H1 (cell line): ENCODE measurements at regions not wholly inside any gene's neighbourhood (a gene's known extent, or its start where the extent isn't known, plus 50 kb on each side); places are given as distances from the start of the nearest gene placed in this dataset.

Source experiments
- CTCF ChIA-PET: fragments of 300-600 bp; sonication (Branson Sonifier 250); formaldehyde crosslinking; loops from one replicate; lab custom pipeline; 2021; ENCODE audit not compliant: partially characterized antibody; lab: Charles Lee
- POLR2A ChIA-PET: fragments of 300-600 bp; sonication (Branson Sonifier 250); formaldehyde crosslinking; loops from one replicate; lab custom pipeline; 2021; ENCODE audit warnings: inconsistent platforms; ENCODE audit not compliant: partially characterized antibody; lab: Charles Lee
- DNase-seq, 2 experiments: peaks; one replicate each; pipeline versions ENCODE4 v3.0.0 to v3.0.0-alpha.2; 2010 to 2022; ENCODE audit warnings: low spot score in 2 of 2, low read depth in 1 of 2, mixed read lengths in 1 of 2
- FAIRE-seq: peaks from 2 replicates; lab custom pipeline; 2011; peaks lifted over from hg19 to GRCh38; lab: Jason Lieb, UNC
- H2AFZ ChIP-seq: 2 replicates; pipeline ENCODE4 v1.8.1; 2012; ENCODE audit warnings: low read length, inconsistent platforms
- H2AK5ac ChIP-seq: 2 replicates; pipeline ENCODE4 v1.6.1; 2013; ENCODE audit warnings: low read depth, low read length
- H2BK120ac ChIP-seq: replicated peaks from 2 replicates; pipeline ENCODE3; 2013; ENCODE audit warnings: low read depth, low read length, inconsistent platforms
- H2BK12ac ChIP-seq: 2 replicates; pipeline ENCODE4 v1.6.1; 2013; ENCODE audit warnings: low read depth, low read length
- H2BK15ac ChIP-seq: 2 replicates; pipeline ENCODE4 v1.6.1; 2013; ENCODE audit warnings: low read length
- H2BK20ac ChIP-seq: 2 replicates; pipeline ENCODE4 v1.6.1; 2013; ENCODE audit warnings: low read length
- H2BK5ac ChIP-seq: 2 replicates; pipeline ENCODE4 v1.6.1; 2013; ENCODE audit warnings: low read depth, low read length
- H3K14ac ChIP-seq: 2 replicates; pipeline ENCODE4 v1.6.1; 2013; ENCODE audit warnings: inconsistent platforms; ENCODE audit not compliant: insufficient read length
- H3K18ac ChIP-seq: 2 replicates; pipeline ENCODE4 v1.6.1; 2013; ENCODE audit warnings: low read length; ENCODE audit errors: extremely low read depth
- H3K23ac ChIP-seq: 2 replicates; pipeline ENCODE4 v1.6.1; 2013; ENCODE audit warnings: inconsistent platforms; ENCODE audit not compliant: insufficient read length
- H3K23me2 ChIP-seq: 2 replicates; pipeline ENCODE4 v1.6.1; 2013; ENCODE audit warnings: low read depth, low read length
- H3K27ac ChIP-seq: 2 replicates; pipeline ENCODE4 v1.6.1; 2011; ENCODE audit warnings: low read depth, low read length, inconsistent platforms
- H3K27me3 ChIP-seq, 4 experiments: replicated peaks in 1 of 4; 1 replicate in 1 of 4; 2 replicates in 3 of 4; pipeline versions ENCODE4 v1.6.1 to v1.8.1; 2011 to 2013; ENCODE audit warnings: low read length in 3 of 4, mild to moderate bottlenecking in 3 of 4, inconsistent platforms in 2 of 4, mixed read lengths in 2 of 4, moderate library complexity in 1 of 4; ENCODE audit not compliant: control insufficient read depth in 3 of 4, insufficient read depth in 3 of 4; ENCODE audit errors: extremely low read depth in 1 of 4
- H3K36me3 ChIP-seq, 4 experiments: 2 replicates each; pipeline versions ENCODE4 v1.6.1 to v1.8.1; 2011 to 2013; ENCODE audit warnings: mild to moderate bottlenecking in 4 of 4, low read length in 3 of 4, moderate library complexity in 2 of 4, control low read depth in 1 of 4, inconsistent platforms in 1 of 4; ENCODE audit not compliant: insufficient read depth in 4 of 4, control insufficient read depth in 2 of 4
- H3K4ac ChIP-seq: replicated peaks from 2 replicates; pipeline ENCODE3; 2013; ENCODE audit warnings: low read length, low read depth, mixed read lengths, inconsistent platforms; ENCODE audit not compliant: insufficient read length
- H3K4me1 ChIP-seq, 4 experiments: replicated peaks in 1 of 4; 1 replicate in 1 of 4; 2 replicates in 3 of 4; pipeline versions ENCODE4 v1.6.1 to v1.8.1; 2011 to 2013; ENCODE audit warnings: low read length in 3 of 4, inconsistent platforms in 2 of 4, mixed read lengths in 1 of 4; ENCODE audit not compliant: insufficient read depth in 4 of 4, control insufficient read depth in 3 of 4
- H3K4me2 ChIP-seq, 2 experiments: 2 replicates each; pipeline versions ENCODE4 v1.6.1 to v1.8.1; 2011 to 2013; ENCODE audit warnings: low read depth in 2 of 2, low read length in 2 of 2, control low read depth in 1 of 2, inconsistent platforms in 1 of 2, mild to moderate bottlenecking in 1 of 2; ENCODE audit not compliant: insufficient read depth in 1 of 2
- H3K4me3 ChIP-seq, 4 experiments: fragments of 200-600, 300-600 bp in 1 of 4; sonication (generic), shearing (Covaris generic), sonication (Bioruptor Twin) in 1 of 4; 2 replicates each; pipeline versions ENCODE4 v1.5.1 to v1.8.1; 2011 to 2016; ENCODE audit warnings: low read length in 4 of 4, low read depth in 3 of 4, control low read depth in 2 of 4, inconsistent platforms in 2 of 4, mild to moderate bottlenecking in 2 of 4, mixed read lengths in 1 of 4, moderate library complexity in 1 of 4; ENCODE audit not compliant: insufficient read depth in 2 of 4; ENCODE audit errors: extremely low read depth in 1 of 4
- H3K56ac ChIP-seq: replicated peaks from 2 replicates; pipeline ENCODE3; 2013; ENCODE audit warnings: low read depth, mild to moderate bottlenecking, mixed read lengths, low read length, inconsistent platforms; ENCODE audit not compliant: insufficient read length
- H3K79me1 ChIP-seq: 2 replicates; pipeline ENCODE4 v1.6.1; 2013; ENCODE audit warnings: low read depth, low read length, control low read depth
- H3K79me2 ChIP-seq, 2 experiments: 2 replicates each; pipeline versions ENCODE4 v1.6.1 to v1.8.1; 2012 to 2013; ENCODE audit warnings: low read length in 2 of 2, mild to moderate bottlenecking in 2 of 2, inconsistent platforms in 1 of 2; ENCODE audit not compliant: insufficient read depth in 2 of 2, control insufficient read depth in 1 of 2
- H3K9ac ChIP-seq, 4 experiments: replicated peaks in 1 of 4; 1 replicate in 1 of 4; 2 replicates in 3 of 4; pipeline versions ENCODE4 v1.6.1 to v1.8.1; 2011 to 2013; ENCODE audit warnings: low read depth in 3 of 4, low read length in 3 of 4, control low read depth in 2 of 4, mild to moderate bottlenecking in 2 of 4, moderate library complexity in 2 of 4, inconsistent platforms in 1 of 4; ENCODE audit errors: extremely low read depth in 1 of 4
- H3K9me3 ChIP-seq, 2 experiments: 2 replicates each; pipeline versions ENCODE4 v1.6.1 to v1.8.1; 2012 to 2013; ENCODE audit warnings: mild to moderate bottlenecking in 2 of 2, moderate library complexity in 2 of 2, control low read depth in 1 of 2, inconsistent platforms in 1 of 2, low read depth in 1 of 2, low read length in 1 of 2, mixed read lengths in 1 of 2; ENCODE audit not compliant: insufficient read depth in 2 of 2
- H4K20me1 ChIP-seq, 2 experiments: replicated peaks in 1 of 2; 2 replicates each; pipeline versions ENCODE3 to v1.8.1; 2011 to 2013; ENCODE audit warnings: inconsistent platforms in 2 of 2, low read length in 2 of 2, mild to moderate bottlenecking in 1 of 2; ENCODE audit not compliant: insufficient read depth in 2 of 2, control insufficient read depth in 1 of 2
- H4K5ac ChIP-seq: 2 replicates; pipeline ENCODE4 v1.6.1; 2013; ENCODE audit warnings: low read length, low read depth, mixed read lengths, inconsistent platforms; ENCODE audit not compliant: insufficient read length
- H4K8ac ChIP-seq: 2 replicates; pipeline ENCODE4 v1.8.0; 2013; ENCODE audit warnings: mild to moderate bottlenecking, moderate library complexity, low read length, inconsistent platforms; ENCODE audit not compliant: insufficient read depth; ENCODE audit errors: extremely low read depth
- H4K91ac ChIP-seq: replicated peaks from 2 replicates; pipeline ENCODE3; 2013; ENCODE audit warnings: low read length, mixed read lengths, inconsistent platforms; ENCODE audit not compliant: insufficient read length
- E2F6 ChIP-seq: IDR thresholded peaks from 2 replicates; pipeline ENCODE4 v1.6.1; 2012; ENCODE audit warnings: inconsistent platforms
- EGR1 ChIP-seq: IDR thresholded peaks from 2 replicates; pipeline ENCODE4 v1.6.1; 2011; ENCODE audit warnings: low read depth, low read length, borderline replicate concordance
- YY1 ChIP-seq: IDR thresholded peaks from 2 replicates; pipeline ENCODE4 v1.6.1; 2011; ENCODE audit warnings: low read depth, mild to moderate bottlenecking, low read length

GRCh38 chr1:38776466-38777065 lies 83.0 kb downstream of the RRAGC start:
- Histone ChIP-seq H3K18ac (no peak overlapping the region), H2BK20ac (no peak overlapping the region), H3K79me1 (no peaks in the 10 kb centered on the region), H3K4me1 (no peaks in the 10 kb centered on the region; a peak in 3 of 7 replicates), H3K36me3 (no peaks in the 10 kb centered on the region), H2BK12ac (no peak overlapping the region), H4K91ac (no peak overlapping the region), H2BK5ac (no peak overlapping the region), H3K79me2 (no peaks in the 10 kb centered on the region), H3K4me2 (no peak overlapping the region), H3K9me3 (no peaks in the 10 kb centered on the region), H3K23ac (no peak overlapping the region), H3K14ac (no peak overlapping the region), H2AFZ (no peak overlapping the region), H4K8ac (no peak overlapping the region), H2BK120ac (no peak overlapping the region), H4K5ac (no peak overlapping the region), H3K56ac (no peak overlapping the region), H4K20me1 (no peaks in the 10 kb centered on the region), H3K9ac (no peak overlapping the region), H2AK5ac (no peak overlapping the region), H3K4ac (no peak overlapping the region), H3K27me3 (no peaks in the 10 kb centered on the region), H3K4me3 (no peak overlapping the region), H3K27ac (no peak overlapping the region), H2BK15ac (no peak overlapping the region), H3K23me2 (no peaks in the 10 kb centered on the region)
- FAIRE-seq (no peak), DNase-seq (no peak)
- no peak for TF ChIP-seq E2F6
- TF ChIP-seq EGR1 = no peak
- TF ChIP-seq YY1 = no peak
- ChIA-PET POLR2A (no interaction called here), CTCF (interaction anchor here (0.8 to 1.9 kb wide), 3 partner anchors 12 to 254 kb away, joined by 3 to 5 read pairs (median 3); no protein-coding TSS in a partner anchor)
